GM19452 (cell line): ENCODE measurements at regions not wholly inside any gene's neighbourhood (a gene's known extent, or its start where the extent isn't known, plus 50 kb on each side); places are given as distances from the start of the nearest gene placed in this dataset.

Source experiments
- ATAC-seq: cut with Tn5 transposase; IDR thresholded peaks from one replicate; pipeline ENCODE4 v1.9.1; 2021; ENCODE audit not compliant: unreplicated experiment

DNA sequence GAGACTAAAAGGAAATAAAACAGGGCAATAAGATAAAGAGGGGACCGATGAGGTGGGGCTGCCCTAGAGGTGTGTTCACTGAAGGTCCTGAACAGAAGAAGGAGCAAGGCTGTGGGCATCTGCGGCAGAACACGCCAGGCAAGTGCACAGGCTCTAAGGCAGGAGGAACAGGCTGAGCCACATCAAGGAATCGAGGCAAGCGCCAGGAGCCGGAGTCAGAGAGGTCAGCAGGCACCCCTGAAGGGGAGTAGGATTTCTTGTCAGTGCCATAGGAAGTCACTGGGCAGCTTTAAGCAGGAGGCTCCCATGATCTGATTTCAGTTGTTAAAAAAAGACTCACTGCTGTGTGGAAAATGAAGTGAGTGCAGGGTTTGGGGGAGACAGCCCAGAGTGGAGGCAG lies 186.5 kb downstream of the KATNIP start:
- ATAC-seq, result no peak

- ATAC-seq, result no peak
Measured at GRCh38 chr16:27737513-27737912, 187.6 kb downstream of the KATNIP start.
